Loucy (cell line): ENCODE measurements at regions not wholly inside any gene's neighbourhood (a gene's known extent, or its start where the extent isn't known, plus 50 kb on each side); places are given as distances from the start of the nearest gene placed in this dataset.
"Not testable (repeated sequence)": the region's sequence is repeated elsewhere in the genome, so short reads cannot be mapped to it uniquely, and the experiment has no call there.

Experiments used
- H2AFZ ChIP-seq: fragments of 200-600 bp; sonication (generic); 2 replicates; pipeline ENCODE4 v1.6.0; 2016; ENCODE audit warnings: antibody characterized with exemption, mild to moderate bottlenecking, low read length, moderate library complexity
- H3F3A ChIP-seq: fragments of 200-600 bp; 2 replicates; pipeline ENCODE4 v1.6.0; 2016; ENCODE audit warnings: antibody characterized with exemption, low read depth, mild to moderate bottlenecking
- H3K27me3 ChIP-seq: fragments of 200-600 bp; sonication (generic); 2 replicates; pipeline ENCODE4 v1.6.1; 2014; ENCODE audit warnings: low read length, mild to moderate bottlenecking; ENCODE audit not compliant: insufficient read depth, poor library complexity, severe bottlenecking
- H3K36me3 ChIP-seq: fragments of 200-600 bp; sonication (generic); 2 replicates; pipeline ENCODE4 v1.6.1; 2016; ENCODE audit warnings: low read length; ENCODE audit not compliant: insufficient read depth
- H3K4me1 ChIP-seq: fragments of 200-600 bp; sonication (generic); 2 replicates; pipeline ENCODE4 v1.5.1; 2014; ENCODE audit warnings: low read length, mild to moderate bottlenecking; ENCODE audit not compliant: insufficient read depth, poor library complexity, severe bottlenecking
- H3K4me2 ChIP-seq: fragments of 200-600 bp; sonication (generic); 2 replicates; pipeline ENCODE4 v1.6.0; 2014; ENCODE audit warnings: antibody characterized with exemption, low read length, low read depth, mild to moderate bottlenecking; ENCODE audit not compliant: poor library complexity, severe bottlenecking
- H3K4me3 ChIP-seq: fragments of 200-600 bp; sonication (generic); 2 replicates; pipeline ENCODE4 v1.5.1; 2014; ENCODE audit warnings: low read length, mild to moderate bottlenecking, mixed read lengths; ENCODE audit not compliant: poor library complexity, severe bottlenecking
- H3K79me2 ChIP-seq: fragments of 200-600 bp; sonication (generic); 2 replicates; pipeline ENCODE4 v1.6.1; 2014; ENCODE audit warnings: low read length; ENCODE audit not compliant: insufficient read depth
- H3K9ac ChIP-seq: fragments of 200-600 bp; sonication (generic); 2 replicates; pipeline ENCODE4 v1.6.0; 2014; ENCODE audit warnings: mild to moderate bottlenecking, low read depth, low read length, moderate library complexity; ENCODE audit not compliant: poor library complexity, severe bottlenecking
- H3K9me2 ChIP-seq: fragments of 200-600 bp; sonication (generic); replicated peaks from 2 replicates; pipeline ENCODE4 v1.6.1; 2016; ENCODE audit warnings: low read depth, low read length, mixed read lengths
- H3K9me3 ChIP-seq: fragments of 200-600 bp; sonication (generic); 2 replicates; pipeline ENCODE4 v1.6.1; 2014; ENCODE audit warnings: mild to moderate bottlenecking, antibody characterized with exemption, low read length, low read depth; ENCODE audit not compliant: insufficient read depth
- H4K20me1 ChIP-seq: fragments of 200-600 bp; sonication (generic); 2 replicates; pipeline ENCODE4 v1.6.0; 2014; ENCODE audit warnings: antibody characterized with exemption, low read length, mild to moderate bottlenecking; ENCODE audit not compliant: insufficient read depth, poor library complexity, severe bottlenecking
- EZH2phosphoT487 ChIP-seq: fragments of 200-600 bp; IDR thresholded peaks from 2 replicates; pipeline ENCODE4 v1.6.1; 2018; ENCODE audit warnings: antibody characterized with exemption, mild to moderate bottlenecking, moderate library complexity, borderline replicate concordance
- TF ChIP-seq, protein P1 (sequence below): fragments of 200-600 bp; sonication (generic); conservative IDR thresholded peaks from 2 replicates; pipeline ENCODE4 v1.5.1; 2014; ENCODE audit warnings: mild to moderate bottlenecking, antibody characterized with exemption, low read length

DNA sequence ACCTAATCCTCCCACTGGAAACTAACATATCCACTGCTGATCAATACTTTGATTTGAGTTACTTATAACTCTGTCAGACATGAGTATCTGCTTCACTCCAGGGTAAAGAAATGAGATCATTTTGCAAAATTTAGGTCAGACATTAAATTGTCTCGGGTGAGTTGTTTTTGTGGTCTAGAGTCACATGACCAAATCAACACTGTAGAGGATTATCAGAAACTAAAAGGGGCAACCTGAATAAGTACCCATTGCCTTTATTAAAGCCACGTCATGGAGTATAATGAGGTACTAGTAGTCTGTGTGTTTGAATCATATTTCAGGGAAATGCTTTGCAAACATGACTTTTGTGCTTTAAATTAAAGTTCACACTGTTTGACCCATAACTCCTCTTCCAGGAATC lies 107.7 kb upstream of the ADO start:
- no peaks in the 10 kb centered on the region for H3F3A ChIP-seq
- no peaks in the 10 kb centered on the region for H3K27me3 ChIP-seq
- no peaks in the 10 kb centered on the region for H3K4me1 ChIP-seq
- H3K4me3 ChIP-seq: no peak overlapping the region
- no peaks in the 10 kb centered on the region for H3K9me2 ChIP-seq
- TF ChIP-seq, protein P1, sequence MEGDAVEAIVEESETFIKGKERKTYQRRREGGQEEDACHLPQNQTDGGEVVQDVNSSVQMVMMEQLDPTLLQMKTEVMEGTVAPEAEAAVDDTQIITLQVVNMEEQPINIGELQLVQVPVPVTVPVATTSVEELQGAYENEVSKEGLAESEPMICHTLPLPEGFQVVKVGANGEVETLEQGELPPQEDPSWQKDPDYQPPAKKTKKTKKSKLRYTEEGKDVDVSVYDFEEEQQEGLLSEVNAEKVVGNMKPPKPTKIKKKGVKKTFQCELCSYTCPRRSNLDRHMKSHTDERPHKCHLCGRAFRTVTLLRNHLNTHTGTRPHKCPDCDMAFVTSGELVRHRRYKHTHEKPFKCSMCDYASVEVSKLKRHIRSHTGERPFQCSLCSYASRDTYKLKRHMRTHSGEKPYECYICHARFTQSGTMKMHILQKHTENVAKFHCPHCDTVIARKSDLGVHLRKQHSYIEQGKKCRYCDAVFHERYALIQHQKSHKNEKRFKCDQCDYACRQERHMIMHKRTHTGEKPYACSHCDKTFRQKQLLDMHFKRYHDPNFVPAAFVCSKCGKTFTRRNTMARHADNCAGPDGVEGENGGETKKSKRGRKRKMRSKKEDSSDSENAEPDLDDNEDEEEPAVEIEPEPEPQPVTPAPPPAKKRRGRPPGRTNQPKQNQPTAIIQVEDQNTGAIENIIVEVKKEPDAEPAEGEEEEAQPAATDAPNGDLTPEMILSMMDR: no peak
- no peak for TF ChIP-seq EZH2phosphoT487
- H2AFZ ChIP-seq: no peak overlapping the region
- no peaks in the 10 kb centered on the region for H3K79me2 ChIP-seq
- no peak overlapping the region for H3K4me2 ChIP-seq
- H3K36me3 ChIP-seq: no peaks in the 10 kb centered on the region
- no peaks in the 10 kb centered on the region for H4K20me1 ChIP-seq
- H3K9me3 ChIP-seq: no peaks in the 10 kb centered on the region
- no peak overlapping the region for H3K9ac ChIP-seq

DNA sequence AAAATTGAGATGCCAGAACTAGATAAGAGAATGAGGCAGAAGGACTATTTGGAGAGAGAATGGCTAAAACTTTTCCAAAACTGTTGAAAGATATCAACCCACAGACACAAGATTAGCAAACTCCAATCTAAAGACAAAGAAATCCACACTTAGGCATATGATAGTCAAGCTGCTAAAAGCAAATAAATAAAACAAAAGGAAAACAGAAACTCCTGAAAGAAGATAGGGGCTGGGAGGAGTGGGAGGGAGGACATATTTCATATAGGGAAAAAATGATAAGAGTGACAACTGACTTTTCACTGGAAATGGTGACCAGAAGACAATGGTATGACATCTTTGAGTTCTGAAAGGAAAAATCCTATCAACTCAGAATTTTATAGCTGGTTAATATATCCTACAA lies 105.4 kb upstream of the ADO start:
- no peak overlapping the region for H3K9ac ChIP-seq
- no peaks in the 10 kb centered on the region for H3K36me3 ChIP-seq
- no peak for TF ChIP-seq EZH2phosphoT487
- TF ChIP-seq, protein P1: no peak
- no peaks in the 10 kb centered on the region for H3K4me1 ChIP-seq
- no peaks in the 10 kb centered on the region for H3K9me2 ChIP-seq
- H3K4me3 ChIP-seq: no peak overlapping the region
- H3K79me2 ChIP-seq: no peaks in the 10 kb centered on the region
- no peak overlapping the region for H3K4me2 ChIP-seq
- no peaks in the 10 kb centered on the region for H4K20me1 ChIP-seq
- no peaks in the 10 kb centered on the region for H3K27me3 ChIP-seq
- H2AFZ ChIP-seq: no peak overlapping the region
- H3F3A ChIP-seq: no peaks in the 10 kb centered on the region
- H3K9me3 ChIP-seq: no peaks in the 10 kb centered on the region

DNA sequence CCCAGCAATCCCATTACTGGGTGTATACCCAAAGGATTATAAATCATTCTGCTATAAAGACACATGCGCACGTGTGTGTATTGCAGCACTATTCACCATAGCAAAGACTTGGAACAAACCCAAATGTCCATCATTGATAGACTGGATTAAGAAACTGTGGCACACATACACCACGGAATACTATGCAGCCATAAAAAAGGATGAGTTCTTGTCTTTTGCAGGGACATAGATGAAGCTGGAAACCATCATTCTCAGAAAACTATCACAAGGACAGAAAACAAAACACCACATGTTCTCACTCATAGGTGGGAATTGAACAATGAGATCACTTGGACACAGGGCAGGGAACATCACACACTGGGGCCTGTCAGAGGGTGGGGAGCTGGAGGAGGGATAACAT lies 100.4 kb upstream of the ADO start:
- not testable (repeated sequence) for H3K4me3 ChIP-seq, H3K79me2 ChIP-seq, H3K4me1 ChIP-seq, H3F3A ChIP-seq, H3K9me3 ChIP-seq, H2AFZ ChIP-seq, H4K20me1 ChIP-seq, H3K27me3 ChIP-seq, H3K36me3 ChIP-seq, H3K9me2 ChIP-seq, H3K4me2 ChIP-seq, H3K9ac ChIP-seq

DNA sequence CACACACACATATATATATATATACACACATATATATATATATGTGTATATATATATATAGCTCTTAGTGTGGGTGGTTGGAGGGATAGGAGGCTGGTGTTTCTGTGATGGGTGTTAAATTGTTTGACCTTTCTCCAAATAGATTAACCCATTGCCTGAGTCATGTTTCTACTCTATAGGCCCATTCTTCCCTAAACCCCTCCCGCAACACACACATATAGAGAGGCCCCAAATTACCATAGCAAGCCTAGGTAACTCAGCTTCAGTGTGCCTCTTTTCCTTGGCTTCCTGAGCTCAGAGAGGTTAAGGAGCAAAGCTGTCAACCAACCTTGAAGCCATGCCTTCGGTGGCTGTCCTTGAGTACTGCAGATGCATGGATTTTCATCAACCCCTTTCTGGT lies 98.7 kb upstream of the ADO start:
- no peaks in the 10 kb centered on the region for H3K36me3 ChIP-seq
- no peak overlapping the region for H3K4me2 ChIP-seq
- no peaks in the 10 kb centered on the region for H3F3A ChIP-seq

More for the DNA sequence above, 98.7 kb upstream of the ADO start:
- Histone ChIP-seq H3K79me2 (no peaks in the 10 kb centered on the region), H3K9ac (no peak overlapping the region), H3K9me3 (no peaks in the 10 kb centered on the region), H3K4me3 (no peak overlapping the region), H3K4me1 (no peaks in the 10 kb centered on the region), H3K9me2 (no peaks in the 10 kb centered on the region), H3K27me3 (no peaks in the 10 kb centered on the region), H4K20me1 (no peaks in the 10 kb centered on the region), H2AFZ (no peak overlapping the region)
- TF ChIP-seq, protein P1: no peak
- no peak for TF ChIP-seq EZH2phosphoT487
